ENCODE measurements at regions not wholly inside any gene's neighbourhood (a gene's known extent, or its start where the extent isn't known, plus 50 kb on each side); places are given as distances from the start of the nearest gene placed in this dataset.

DNA sequence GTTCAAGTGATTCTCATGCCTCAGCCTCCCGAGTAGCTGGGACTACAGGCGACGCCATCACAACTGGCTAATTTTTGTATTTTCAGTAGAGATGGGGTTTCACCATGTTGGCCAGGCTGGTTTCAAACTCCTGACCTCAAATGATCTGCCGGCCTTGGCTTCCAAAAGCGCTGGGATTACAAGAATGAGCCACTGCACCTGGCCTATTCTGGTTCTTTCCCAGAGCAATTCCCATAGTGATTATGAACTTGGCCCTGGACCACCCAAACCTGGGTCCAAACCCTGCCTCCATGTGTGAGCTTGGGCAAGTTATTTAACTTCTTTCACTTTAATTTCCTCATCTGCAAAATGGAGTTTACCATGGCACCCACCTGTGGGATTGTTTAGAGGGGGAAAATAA is 61.5 kb upstream of the HEPHL1 start:
- DNase-seq (ENCODE audit: low read depth) = no peak

DNA sequence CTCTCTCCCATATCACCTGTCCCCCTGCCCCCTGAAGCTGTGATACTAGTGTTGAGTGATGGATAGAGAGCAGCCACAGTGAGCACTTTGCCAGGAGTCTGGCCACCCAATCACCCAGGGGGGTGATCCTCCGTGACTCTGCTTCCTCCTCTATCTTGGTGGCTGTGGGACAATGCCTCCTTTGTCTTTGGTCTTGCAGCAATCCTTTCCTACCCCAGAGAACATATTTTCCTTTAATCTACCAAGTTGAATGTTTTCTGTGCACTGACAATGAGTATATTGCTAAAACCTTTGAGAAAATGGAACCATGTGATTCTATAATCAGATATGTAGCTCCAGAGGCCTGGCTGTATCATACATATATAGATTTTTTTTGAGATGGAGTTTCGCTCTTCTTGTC is 58.1 kb upstream of the HEPHL1 start:
- no peak for DNase-seq (ENCODE audit: low read depth)

DNA sequence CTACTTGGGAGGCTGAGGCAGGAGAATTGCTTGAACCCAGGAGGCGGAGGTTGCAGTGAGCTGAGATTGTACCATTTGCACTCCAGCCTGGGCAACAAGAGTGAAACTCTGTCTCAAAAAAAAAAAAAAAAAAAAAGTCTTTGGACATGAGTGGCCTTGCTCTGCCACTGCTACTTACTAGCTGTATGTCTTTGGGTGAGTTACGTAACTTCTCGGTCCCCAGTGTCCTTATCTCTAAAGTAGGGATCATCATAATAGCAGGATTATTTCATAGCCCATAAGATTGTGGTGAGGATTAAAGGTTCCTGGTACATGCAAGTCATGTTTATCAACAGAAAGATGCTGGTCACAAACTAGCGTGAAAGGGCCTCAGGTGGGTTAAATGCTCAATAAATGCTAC is 53.9 kb upstream of the HEPHL1 start:
- DNase-seq (ENCODE audit: low read depth) = no peak

DNA sequence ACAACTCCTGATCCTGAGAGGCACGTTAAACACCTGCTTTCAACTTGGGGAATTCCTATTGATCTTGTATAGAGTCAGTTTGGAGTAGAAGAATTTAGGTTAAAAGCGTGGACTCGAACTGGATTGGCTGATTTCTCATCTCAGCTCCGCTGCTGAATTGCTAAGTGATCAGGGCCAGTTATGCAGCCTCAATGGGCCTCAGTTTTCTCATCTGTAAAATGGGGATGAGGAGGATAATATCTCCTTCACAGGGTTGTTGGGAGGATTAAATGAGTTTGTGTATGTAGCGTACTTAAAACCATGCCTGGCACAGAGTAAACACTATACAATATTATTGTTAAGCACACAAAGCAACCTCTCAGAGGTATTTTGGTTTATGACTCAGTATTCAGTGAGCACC is 53.2 kb upstream of the HEPHL1 start:
- DNase-seq (ENCODE audit: low read depth) = no peak

DNA sequence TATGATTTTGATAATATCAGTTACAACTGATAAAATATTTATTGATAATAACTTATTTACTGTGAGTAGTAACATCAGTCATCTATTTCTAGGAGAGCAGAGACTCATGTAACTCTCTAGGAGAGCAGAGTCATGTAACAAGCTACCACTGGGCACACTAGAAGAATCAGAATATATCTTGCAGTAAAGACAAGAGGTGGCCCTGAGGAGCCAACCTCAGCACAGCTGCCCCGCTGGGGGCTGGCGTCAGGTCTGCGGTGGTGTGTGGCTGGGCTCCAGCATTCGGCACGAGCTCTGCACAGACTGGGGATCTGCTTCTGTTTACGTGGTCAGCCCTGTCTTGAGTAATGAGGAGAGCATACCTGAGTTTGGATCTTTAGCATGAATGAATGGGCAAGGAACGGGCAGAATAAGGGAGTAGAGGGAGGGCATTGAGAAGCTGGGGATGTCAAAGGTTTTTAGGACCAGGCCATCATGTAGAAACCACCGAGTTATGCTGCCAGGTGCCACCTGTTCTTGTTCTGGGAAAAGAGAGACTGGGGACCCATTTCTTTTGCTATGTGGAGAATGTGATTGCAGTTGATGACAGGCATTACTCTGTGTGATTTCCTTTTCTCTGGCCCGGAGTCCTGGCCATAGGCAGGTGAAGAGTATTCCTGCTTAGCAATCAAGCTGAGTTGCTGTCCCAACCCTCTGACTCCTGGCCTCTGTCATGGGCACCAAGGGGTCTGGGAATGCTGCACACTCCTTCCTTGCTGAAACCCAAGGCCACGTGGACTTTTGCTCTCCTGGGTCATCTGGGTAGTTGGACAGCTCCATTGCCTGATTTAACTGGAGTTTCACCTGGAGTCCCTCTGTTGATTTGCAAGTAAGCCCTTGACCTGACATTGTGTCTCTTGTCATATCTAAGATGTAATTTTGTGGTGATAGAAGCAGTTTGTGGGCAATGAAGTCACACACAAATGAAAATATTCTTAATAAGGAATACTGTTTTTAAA is 50.9 kb upstream of the HEPHL1 start:
- peak; percentile 13 for DNase-seq (ENCODE audit: low read depth)

All from myocyte (in vitro differentiated cells).